Progenitor cell of endocrine pancreas (in vitro differentiated cells): ENCODE measurements at regions not wholly inside any gene's neighbourhood (a gene's known extent, or its start where the extent isn't known, plus 50 kb on each side); places are given as distances from the start of the nearest gene placed in this dataset.

Source experiments
- DNase-seq: peaks from one replicate; pipeline ENCODE4 v3.0.0; 2021; ENCODE audit warnings: low spot score; ENCODE audit not compliant: unreplicated experiment
- H3K27ac Mint-ChIP-seq: 2 replicates; pipeline ENCODE4 v1.8.0; 2021; ENCODE audit warnings: mild to moderate bottlenecking, moderate library complexity, mixed read lengths
- H3K27me3 Mint-ChIP-seq: 2 replicates; pipeline ENCODE4 v1.8.0; 2021; ENCODE audit warnings: mixed read lengths
- H3K36me3 Mint-ChIP-seq: 2 replicates; pipeline ENCODE4 v1.8.0; 2022; ENCODE audit warnings: mixed read lengths; ENCODE audit not compliant: insufficient read depth
- H3K4me1 Mint-ChIP-seq: 2 replicates; pipeline ENCODE4 v1.8.0; 2021; ENCODE audit warnings: low read depth, mixed read lengths
- H3K4me3 Mint-ChIP-seq: 2 replicates; pipeline ENCODE4 v1.8.0; 2021; ENCODE audit warnings: low read depth, mild to moderate bottlenecking, moderate library complexity, mixed read lengths
- H3K9me3 Mint-ChIP-seq: 2 replicates; pipeline ENCODE4 v1.8.0; 2021; ENCODE audit warnings: low read depth, mixed read lengths
- CTCF ChIP-seq: fragments of 200-600 bp; sonication (generic); IDR thresholded peaks from one replicate; pipeline ENCODE4 v1.5.0; 2021; ENCODE audit warnings: antibody characterized with exemption, mild to moderate bottlenecking; ENCODE audit not compliant: unreplicated experiment

GRCh38 chr5:175789670-175790069 is 81.7 kb upstream of the CPLX2 start:
- Mint-ChIP-seq H3K36me3 (no peaks in the 10 kb centered on the region), H3K9me3 (no peaks in the 10 kb centered on the region), H3K27ac (no peak overlapping the region), H3K4me3 (no peak overlapping the region), H3K4me1 (no peaks in the 10 kb centered on the region), H3K27me3 (peaks cover 38% of the 10 kb centered on the region)
- TF ChIP-seq CTCF: no peak
- DNase-seq: no peak

- H3K9me3 Mint-ChIP-seq: no peaks in the 10 kb centered on the region
Measured at GRCh38 chr5:175790796-175791195, 80.6 kb upstream of the CPLX2 start.

GRCh38 chr5:175795959-175796358 is 75.4 kb upstream of the CPLX2 start:
- Mint-ChIP-seq H3K36me3 (no peaks in the 10 kb centered on the region), H3K4me1 (peaks cover 6% of the 10 kb centered on the region), H3K27ac (no peak overlapping the region), H3K9me3 (no peaks in the 10 kb centered on the region), H3K27me3 (peaks cover 48% of the 10 kb centered on the region), H3K4me3 (peak overlapping the region; percentile 46)
- no peak for TF ChIP-seq CTCF
- DNase-seq: no peak

More at GRCh38 chr5:175790796-175791195, 80.6 kb upstream of the CPLX2 start:
- no peak overlapping the region for H3K27ac Mint-ChIP-seq
- peaks cover 46% of the 10 kb centered on the region for H3K27me3 Mint-ChIP-seq
- H3K36me3 Mint-ChIP-seq: no peaks in the 10 kb centered on the region
- no peak for DNase-seq
- peaks cover under 1% of the 10 kb centered on the region for H3K4me1 Mint-ChIP-seq
- TF ChIP-seq CTCF: no peak
- no peak overlapping the region for H3K4me3 Mint-ChIP-seq

- peak; percentile 94 for DNase-seq
- Mint-ChIP-seq H3K27me3 (peaks cover 52% of the 10 kb centered on the region), H3K4me1 (peaks cover 6% of the 10 kb centered on the region), H3K4me3 (peak overlapping the region; percentile 65), H3K36me3 (no peaks in the 10 kb centered on the region), H3K9me3 (no peaks in the 10 kb centered on the region), H3K27ac (no peak overlapping the region)
- no peak for TF ChIP-seq CTCF
Measured at GRCh38 chr5:175796536-175797499, 74.6 kb upstream of the CPLX2 start.

GRCh38 chr5:175797521-175798038 is 73.8 kb upstream of the CPLX2 start:
- TF ChIP-seq CTCF: no peak
- Mint-ChIP-seq H3K9me3 (no peaks in the 10 kb centered on the region), H3K27ac (no peak overlapping the region), H3K27me3 (peaks cover 52% of the 10 kb centered on the region), H3K4me3 (peak overlapping the region; percentile 65), H3K36me3 (no peaks in the 10 kb centered on the region), H3K4me1 (peaks cover 6% of the 10 kb centered on the region)
- no peak for DNase-seq
